ENCODE measurements at regions not wholly inside any gene's neighbourhood (a gene's known extent, or its start where the extent isn't known, plus 50 kb on each side); places are given as distances from the start of the nearest gene placed in this dataset.
"Not testable (repeated sequence)": the region's sequence is repeated elsewhere in the genome, so short reads cannot be mapped to it uniquely, and the experiment has no call there.

GRCh38 chr18:73544617-73545016 lies 603.0 kb downstream of the FBXO15 start:
- no peak for DNase-seq

GRCh38 chr18:73544032-73544431 lies 603.6 kb downstream of the FBXO15 start:
- no peak for DNase-seq

GRCh38 chr18:73535990-73536389 lies 611.6 kb downstream of the FBXO15 start:
- no peak for DNase-seq

GRCh38 chr18:73535189-73535588 lies 612.4 kb downstream of the FBXO15 start:
- DNase-seq: no peak

- no peak for DNase-seq
These were observed 616.0 kb downstream of the FBXO15 start for GRCh38 chr18:73531601-73532000.

- no peak for DNase-seq
These were observed 619.6 kb downstream of the FBXO15 start for GRCh38 chr18:73528066-73528465.

- DNase-seq: no peak
These were observed 627.4 kb downstream of the FBXO15 start for GRCh38 chr18:73520229-73520628.

- not testable (repeated sequence) for DNase-seq
These were observed 631.6 kb downstream of the FBXO15 start for GRCh38 chr18:73516056-73516455.

- no peak for DNase-seq
These were observed 633.2 kb downstream of the FBXO15 start for GRCh38 chr18:73514449-73514848.

- peak; percentile 24 to 27 for DNase-seq
These were observed 635.7 kb downstream of the FBXO15 start for GRCh38 chr18:73511771-73512503.

- DNase-seq: no peak
These were observed 638.2 kb downstream of the FBXO15 start for GRCh38 chr18:73509460-73509859.

- DNase-seq: no peak
These were observed 635.5 kb upstream of the NETO1 start for GRCh38 chr18:73503326-73503725.

GRCh38 chr18:73487966-73488365 lies 620.2 kb upstream of the NETO1 start:
- no peak for DNase-seq

GRCh38 chr18:73485166-73485565 lies 617.4 kb upstream of the NETO1 start:
- no peak for DNase-seq

GRCh38 chr18:73482901-73483300 lies 615.1 kb upstream of the NETO1 start:
- no peak for DNase-seq

- no peak for DNase-seq
These were observed 611.7 kb upstream of the NETO1 start for GRCh38 chr18:73479477-73479876.

- DNase-seq: no peak
These were observed 610.4 kb upstream of the NETO1 start for GRCh38 chr18:73478191-73478590.

GRCh38 chr18:73476031-73476430 lies 608.2 kb upstream of the NETO1 start:
- DNase-seq: no peak

- no peak for DNase-seq
These were observed 594.3 kb upstream of the NETO1 start for GRCh38 chr18:73462092-73462491.

- DNase-seq: no peak
These were observed 593.9 kb upstream of the NETO1 start for GRCh38 chr18:73461780-73462059.

- DNase-seq: no peak
These were observed 593.4 kb upstream of the NETO1 start for GRCh38 chr18:73461038-73461779.

- DNase-seq: peak in 1 of 2 donors; percentile 5
These were observed 590.6 kb upstream of the NETO1 start for GRCh38 chr18:73458186-73458964.

GRCh38 chr18:73456643-73457042 lies 588.9 kb upstream of the NETO1 start:
- no peak for DNase-seq
